Endothelial cell of umbilical vein (primary cell): ENCODE measurements at regions not wholly inside any gene's neighbourhood (a gene's known extent, or its start where the extent isn't known, plus 50 kb on each side); places are given as distances from the start of the nearest gene placed in this dataset.

Experiments used
- CTCF ChIP-seq, 2 donors: IDR thresholded peaks; 1 replicate in 1 of 2; 2 replicates in 1 of 2; pipeline ENCODE4 v1.5.1; 2011; ENCODE audit warnings: low read length in 2 of 2, mild to moderate bottlenecking in 2 of 2, moderate library complexity in 2 of 2, control low read depth in 1 of 2, inconsistent platforms in 1 of 2, low read depth in 1 of 2; ENCODE audit not compliant: insufficient read depth in 1 of 2; ENCODE audit errors: extremely low read depth in 1 of 2
- EZH2 ChIP-seq: IDR thresholded peaks from 2 replicates; pipeline ENCODE4 v1.6.1; 2012; ENCODE audit warnings: borderline replicate concordance, low read depth, mild to moderate bottlenecking, moderate library complexity, low read length, inconsistent platforms; ENCODE audit not compliant: severe bottlenecking
- FOS ChIP-seq: IDR thresholded peaks from 2 replicates; pipeline ENCODE4 v1.6.1; 2011; ENCODE audit warnings: mild to moderate bottlenecking, low read length, moderate library complexity, borderline replicate concordance; ENCODE audit not compliant: insufficient read depth
- MAX ChIP-seq: IDR thresholded peaks from 2 replicates; pipeline ENCODE4 v1.6.1; 2011; ENCODE audit not compliant: insufficient read depth, insufficient read length
- MYC ChIP-seq: IDR thresholded peaks from one replicate; pipeline ENCODE4 v1.6.1; 2011; ENCODE audit warnings: mild to moderate bottlenecking, low read depth, low read length
- POLR2A ChIP-seq: IDR thresholded peaks from 2 replicates; pipeline ENCODE4 v1.6.1; 2012; ENCODE audit warnings: low read depth, mild to moderate bottlenecking, control low read depth, low read length
- POLR2AphosphoS5 ChIP-seq: IDR thresholded peaks from 2 replicates; pipeline ENCODE4 v1.6.1; 2012; ENCODE audit warnings: low read depth, mild to moderate bottlenecking, control low read depth, low read length, moderate library complexity; ENCODE audit not compliant: insufficient read depth

GRCh38 chr18:67400502-67401117, 115.9 kb downstream of the DSEL start:
- TF ChIP-seq CTCF (IDR thresholded peaks at IDR 0.05; ENCODE audit: extremely low read depth in 1 of 2, insufficient read depth in 1 of 2, low read depth in 1 of 2, low read length in 2 of 2) (no peak), POLR2A (no peak), MYC (no peak), EZH2 (no peak), POLR2AphosphoS5 (no peak), MAX (no peak), FOS (peak; percentile 31)
